GM21447 (cell line): ENCODE measurements at regions not wholly inside any gene's neighbourhood (a gene's known extent, or its start where the extent isn't known, plus 50 kb on each side); places are given as distances from the start of the nearest gene placed in this dataset.

ENCODE experiments used
- ATAC-seq: cut with Tn5 transposase; IDR thresholded peaks from one replicate; pipeline ENCODE4 v1.9.1; 2021; ENCODE audit not compliant: unreplicated experiment

DNA sequence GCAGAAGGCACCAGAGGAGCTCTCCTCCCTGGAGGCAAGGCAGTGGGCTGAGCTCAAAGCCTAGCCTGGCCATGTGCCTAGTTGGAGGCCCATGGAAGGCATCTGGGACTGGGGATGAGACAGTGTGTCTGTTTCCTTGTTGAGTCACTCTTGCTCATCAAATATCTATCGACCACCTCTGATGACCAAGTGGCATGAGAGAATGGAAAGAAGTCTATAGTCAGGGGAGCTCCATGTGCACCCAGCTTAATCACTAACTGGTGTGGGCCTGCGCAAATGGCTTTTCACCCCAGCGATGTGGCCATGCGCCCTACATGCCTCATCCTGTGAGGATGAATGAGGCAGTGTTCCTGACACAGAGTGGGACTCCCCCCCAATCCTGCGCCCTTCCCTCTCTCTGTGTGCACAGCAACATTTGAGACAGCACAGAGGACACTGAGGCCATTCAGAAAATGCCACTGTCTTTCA lies 229.9 kb downstream of the RPS24 start:
- no peak for ATAC-seq

DNA sequence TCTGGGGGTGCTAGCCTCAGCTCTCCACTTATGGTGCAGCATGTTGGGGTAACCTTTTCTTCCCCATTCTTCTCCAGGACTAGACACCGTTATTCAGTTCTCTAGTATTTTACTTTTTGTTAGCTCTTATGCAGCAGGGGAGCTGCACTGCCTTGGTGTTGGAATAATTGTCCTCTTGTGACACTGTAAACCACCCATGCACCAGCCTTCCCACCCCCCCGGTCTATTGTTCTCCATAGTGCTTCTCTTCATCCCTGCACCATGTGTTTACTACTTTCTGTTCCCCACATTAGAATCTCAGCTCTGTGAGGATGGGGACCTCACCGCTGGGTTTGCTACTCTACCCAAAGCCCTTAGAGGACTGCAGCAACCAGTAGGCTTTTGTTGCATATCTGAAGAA lies 230.7 kb downstream of the RPS24 start:
- no peak for ATAC-seq

DNA sequence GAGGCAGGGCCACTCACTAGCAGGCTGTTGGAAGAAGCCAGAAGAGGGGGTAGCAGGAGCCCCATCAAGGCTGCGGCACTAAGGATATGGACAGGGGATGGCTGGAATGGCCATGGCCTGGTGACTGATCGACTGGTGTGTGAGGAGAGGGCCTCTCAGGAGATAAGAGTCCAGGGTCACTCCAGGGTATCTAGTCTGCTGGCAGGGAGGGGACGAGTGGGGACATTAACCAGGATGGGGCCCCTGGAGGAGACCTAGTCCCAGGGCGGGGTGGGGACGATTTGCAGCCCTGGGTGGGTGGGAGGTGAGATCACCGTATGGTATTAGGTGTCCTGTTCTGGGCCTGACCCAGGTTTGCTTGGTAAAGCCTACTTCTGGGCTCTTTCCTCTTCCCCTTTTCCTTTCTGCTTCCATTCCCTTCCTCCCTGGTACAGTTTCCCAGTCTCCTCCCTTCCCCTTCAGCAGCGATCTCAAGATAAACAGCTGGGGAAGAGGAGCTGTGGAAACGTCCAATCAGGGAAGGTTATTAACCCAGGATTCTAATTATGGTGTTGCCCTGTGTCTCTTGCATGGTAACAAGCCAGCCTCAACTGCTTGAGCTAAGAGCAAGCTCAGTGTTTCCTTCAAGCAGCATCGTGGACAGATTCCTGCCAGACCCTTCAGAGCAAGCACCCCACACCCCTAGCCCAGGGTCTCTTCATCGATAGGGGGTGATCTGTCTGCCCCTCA lies 233.2 kb downstream of the RPS24 start:
- ATAC-seq, result no peak

DNA sequence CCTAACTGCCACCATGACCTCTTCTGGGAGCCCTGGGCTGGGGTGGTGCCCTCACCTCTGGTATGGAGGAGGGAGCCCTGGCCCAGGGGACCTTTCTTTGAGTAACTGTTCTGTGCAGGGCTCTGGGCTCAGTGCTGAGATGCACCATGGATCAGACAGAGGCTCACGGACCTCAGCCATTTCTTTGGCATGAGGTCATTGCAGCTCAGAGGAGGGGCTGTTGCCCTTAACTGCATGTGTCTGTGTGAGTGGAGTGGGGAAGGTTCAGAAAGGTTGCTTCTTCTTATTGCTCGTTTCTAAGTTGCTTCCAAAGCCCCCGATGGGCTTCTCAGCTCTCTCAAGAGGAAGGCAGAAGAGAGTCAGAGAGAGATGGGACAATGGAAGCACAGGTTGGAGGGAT lies 233.9 kb downstream of the RPS24 start:
- no peak for ATAC-seq

DNA sequence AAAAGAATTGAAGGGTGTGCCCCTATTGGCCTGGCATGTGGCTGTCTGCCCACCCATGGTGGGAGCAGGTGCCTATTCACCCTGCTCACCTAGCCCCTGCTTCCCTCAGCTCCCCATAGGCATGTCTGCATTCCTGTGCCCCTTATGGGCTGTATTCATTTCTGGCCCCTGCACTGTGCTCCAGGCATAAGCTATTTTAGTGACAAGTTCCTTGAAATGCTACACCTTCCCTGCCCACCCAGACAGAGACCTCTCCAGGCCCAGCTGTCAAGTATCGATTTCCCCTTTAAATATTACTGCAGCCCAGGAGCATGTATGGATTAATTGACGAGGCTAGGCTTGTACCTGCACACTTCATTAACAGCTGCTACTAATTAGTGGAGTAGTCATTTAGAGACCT lies 235.4 kb downstream of the RPS24 start:
- no peak for ATAC-seq

DNA sequence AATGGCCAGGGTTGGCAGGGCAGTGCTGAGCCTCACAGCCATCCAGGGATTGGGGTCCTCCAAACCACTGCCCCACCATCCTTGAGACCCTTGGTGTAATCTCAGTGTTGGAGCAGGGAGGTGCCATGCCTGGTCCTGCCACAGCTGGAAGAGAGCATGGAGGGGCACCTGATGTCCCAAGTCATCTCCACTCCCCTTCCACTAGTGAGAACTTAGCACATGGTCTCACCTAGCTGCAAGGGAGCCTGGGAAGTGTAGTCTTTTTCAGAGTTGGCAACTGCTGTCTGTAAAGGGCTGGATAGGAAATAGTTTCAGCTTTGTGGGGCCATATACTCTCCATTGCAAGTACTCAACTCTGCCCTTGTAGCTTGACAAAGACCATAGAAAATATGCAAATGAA lies 238.7 kb downstream of the RPS24 start:
- no peak for ATAC-seq

DNA sequence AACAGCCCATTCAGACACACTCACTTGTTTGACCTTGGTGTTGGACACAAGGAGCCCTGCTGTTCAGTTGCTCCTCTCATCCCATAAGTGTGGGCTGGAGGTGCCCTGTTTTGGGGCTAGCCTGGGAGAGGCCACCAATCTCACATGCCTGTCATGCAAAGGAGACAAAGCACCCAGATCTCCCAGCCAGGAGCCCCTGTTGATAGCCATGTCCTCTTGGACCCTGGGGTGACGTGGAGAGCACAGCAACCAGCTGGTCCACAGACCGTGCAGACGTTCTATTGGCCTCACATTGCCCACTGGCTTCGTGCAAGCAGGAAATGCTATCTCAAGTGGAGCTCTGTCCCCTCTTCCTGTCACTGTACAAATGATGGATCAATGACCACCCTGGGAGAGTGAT lies 240.8 kb downstream of the RPS24 start:
- no peak for ATAC-seq

DNA sequence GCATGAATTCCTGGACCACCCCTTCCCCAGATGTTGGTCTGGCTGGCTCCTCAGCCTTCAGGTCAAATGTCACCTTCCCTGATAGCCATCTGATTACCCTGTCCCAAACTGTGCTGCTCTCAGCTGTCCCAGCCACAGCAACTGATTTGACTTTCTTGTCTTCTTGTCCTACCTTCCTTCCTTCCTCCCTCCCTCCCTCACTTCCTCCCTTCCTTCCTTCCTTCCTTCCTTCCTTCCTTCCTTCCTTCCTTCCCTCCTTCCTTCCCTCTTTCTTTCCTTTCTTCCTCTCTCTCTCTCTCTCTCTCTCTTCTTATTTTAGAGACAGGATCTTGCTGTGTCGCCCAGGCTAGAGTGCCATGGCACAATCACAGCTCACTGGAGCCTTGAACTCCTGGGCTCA lies 242.5 kb downstream of the RPS24 start:
- ATAC-seq, result no peak

DNA sequence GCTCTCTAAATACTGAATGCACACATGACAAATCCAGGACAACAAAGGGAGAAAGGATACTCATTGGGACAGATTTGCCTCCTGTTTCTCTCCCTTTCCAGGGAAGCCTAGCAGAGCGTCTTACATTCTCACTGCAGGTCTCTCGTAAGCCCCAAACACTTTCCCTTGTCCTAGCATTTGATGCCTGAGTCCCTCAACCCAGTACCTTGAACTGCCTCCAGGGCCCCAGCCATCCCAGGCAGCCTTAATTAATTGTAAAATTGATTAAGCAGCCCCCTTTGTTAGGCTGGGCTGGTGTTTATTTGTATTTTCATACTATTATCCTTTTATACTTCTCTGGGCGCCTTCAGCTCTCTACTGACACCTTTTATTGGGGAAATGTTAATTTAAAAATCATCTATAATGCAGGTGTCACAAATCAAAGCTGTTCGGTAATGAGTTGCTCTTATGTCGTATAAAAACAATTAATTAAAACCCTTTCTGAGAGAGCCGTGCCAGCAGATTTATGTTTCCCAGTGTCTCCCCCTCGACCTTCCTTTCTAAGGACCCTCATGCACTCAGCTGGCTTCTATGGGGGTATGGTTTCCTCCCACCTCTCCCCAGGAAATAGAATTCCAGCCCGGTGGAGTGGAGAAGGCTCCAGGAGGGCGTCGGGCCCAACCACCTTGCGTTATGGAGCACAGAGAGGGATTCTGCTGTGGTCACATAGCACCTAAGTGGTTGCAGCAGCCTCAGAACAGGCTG lies 243.8 kb downstream of the RPS24 start:
- no peak for ATAC-seq

DNA sequence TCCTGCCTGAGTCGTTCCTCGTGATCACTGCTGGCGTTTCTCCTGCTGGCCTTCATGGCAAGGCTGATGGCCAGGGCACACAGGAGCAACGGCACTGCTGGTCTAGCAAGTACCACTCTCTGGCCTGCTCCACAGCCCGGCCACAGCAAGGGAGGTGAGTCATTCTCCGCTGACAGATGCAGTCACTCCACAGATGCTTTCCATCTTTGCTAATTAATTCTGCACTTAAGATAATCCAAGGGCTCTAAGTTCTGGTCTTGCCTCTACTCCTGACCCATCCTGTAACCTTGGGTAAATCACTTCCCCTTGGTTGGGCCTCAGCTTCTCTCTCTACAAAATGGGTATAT lies 244.4 kb downstream of the RPS24 start:
- no peak for ATAC-seq

DNA sequence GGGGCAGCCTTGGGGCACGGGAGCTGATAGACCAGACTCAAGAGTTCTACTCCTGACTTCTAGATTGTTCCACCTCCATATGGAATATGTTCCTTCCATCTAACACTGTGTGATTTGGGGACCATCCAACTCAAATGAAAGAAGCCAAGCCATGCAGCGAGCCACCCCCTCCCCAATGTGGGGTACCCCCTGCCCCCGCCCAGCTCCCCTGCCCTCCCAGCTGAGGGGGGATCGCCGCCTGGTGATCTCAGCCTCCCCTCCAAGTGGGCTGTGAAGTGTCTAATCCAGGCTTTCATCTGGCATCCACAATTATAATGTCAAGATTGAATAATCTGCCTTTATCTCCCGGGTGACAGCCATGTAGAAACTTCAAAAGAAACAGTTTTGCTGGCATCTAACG lies 246.1 kb downstream of the RPS24 start:
- no peak for ATAC-seq

DNA sequence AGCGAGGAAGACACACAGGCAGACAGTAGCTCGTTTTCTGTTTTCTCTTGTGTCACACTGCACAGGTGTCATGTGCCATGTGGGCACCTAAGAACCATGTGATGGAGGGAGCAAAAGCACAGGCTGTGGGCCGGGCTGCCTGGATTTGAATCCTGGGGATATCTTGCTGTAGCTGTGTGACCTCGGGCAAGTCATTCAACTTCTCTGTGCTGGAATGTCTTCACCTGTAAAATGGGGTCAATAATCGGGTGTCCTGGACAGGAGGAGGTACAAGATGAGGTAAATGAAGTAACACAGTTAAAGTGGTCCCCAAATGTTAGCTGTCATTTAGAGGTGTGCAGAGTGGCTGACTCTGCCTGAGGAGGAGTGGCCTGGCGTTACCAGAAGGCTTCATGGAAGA lies 246.9 kb downstream of the RPS24 start:
- no peak for ATAC-seq

DNA sequence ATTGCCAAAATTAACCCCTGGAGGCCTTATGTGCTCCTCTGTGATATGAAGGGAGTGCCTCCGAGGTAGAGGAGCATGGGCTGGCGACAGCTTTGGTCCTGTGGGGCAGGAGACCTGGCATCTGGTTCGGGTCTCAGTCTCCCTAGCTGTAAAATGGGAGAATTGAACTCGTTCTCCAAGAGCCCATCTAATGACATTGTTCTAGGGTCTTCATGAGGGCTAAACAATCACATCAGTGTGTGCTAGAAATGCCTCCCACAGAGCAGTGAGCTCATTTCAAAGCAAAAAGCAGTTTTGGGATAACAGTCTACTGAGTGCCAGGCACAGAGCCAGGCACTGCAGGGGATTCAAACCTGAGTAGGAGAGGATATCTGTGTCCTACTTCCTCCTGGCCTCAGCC lies 248.0 kb downstream of the RPS24 start:
- no peak for ATAC-seq

DNA sequence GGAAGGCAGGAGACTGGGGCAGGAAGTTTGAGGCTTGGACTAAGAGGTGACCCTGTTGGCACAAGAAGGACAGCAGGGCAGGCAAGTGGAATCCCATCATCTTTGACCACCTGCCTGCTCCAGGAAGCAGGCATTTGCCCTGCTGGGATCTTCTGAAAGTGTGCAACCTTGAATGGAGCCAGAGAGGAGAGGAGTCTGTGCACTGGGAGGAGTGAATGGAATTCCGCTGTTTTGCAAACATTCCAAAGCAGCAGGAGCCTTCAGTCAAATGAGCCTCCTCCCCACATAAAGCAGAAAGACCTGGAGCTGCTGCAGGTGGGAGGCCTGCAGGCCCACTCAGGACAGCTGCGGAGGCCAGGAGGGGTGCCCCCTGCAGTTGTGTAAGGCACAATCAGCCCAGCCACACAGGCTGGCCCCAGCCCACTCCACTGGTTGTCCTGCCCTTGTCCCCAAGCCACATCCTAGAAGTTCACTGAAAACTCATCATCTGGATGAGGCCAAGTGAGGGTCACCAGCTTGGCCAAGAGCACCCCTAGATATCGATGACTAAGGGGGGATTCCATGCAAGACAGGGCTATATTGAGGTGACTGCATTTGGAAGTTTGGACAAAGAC lies 249.5 kb downstream of the RPS24 start:
- no peak for ATAC-seq

DNA sequence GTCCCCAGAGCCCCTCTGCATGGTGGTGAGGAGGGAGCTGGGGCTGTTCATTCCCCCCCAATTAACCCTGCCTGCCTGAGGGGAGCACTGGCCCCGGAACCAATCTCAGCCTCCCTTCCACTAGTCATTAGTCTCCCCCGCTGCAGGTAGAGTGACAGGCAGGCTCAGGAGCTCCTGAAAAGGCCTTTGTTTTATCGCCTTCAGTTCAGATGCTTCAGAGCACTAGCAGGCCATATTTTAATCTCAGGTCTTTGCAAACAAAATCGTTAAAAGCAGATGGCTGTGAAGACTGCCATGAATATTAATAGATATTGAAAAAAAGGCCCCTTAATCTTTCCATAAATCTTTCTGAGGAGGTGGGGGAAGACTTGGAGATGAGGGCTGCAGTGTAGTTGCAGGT lies 250.7 kb downstream of the RPS24 start:
- ATAC-seq, result no peak

DNA sequence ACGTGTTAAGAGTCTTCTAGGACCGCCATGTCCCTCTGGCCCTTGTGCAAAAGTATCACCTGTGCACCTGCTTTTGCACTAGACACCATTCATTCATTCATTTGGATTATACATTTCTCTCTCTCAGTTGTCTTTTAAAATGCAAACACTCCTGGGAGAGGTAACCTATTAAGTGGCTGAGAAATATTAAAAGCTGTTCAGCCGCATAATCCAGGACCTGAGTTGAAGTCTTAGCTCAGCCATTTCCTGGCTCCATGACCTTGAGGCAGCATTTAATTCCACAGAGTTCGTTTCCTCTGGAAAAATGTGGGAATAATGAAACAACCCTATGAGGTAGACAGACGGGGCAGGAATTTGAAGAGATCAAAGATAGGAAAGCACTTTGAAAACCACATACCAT lies 251.6 kb downstream of the RPS24 start:
- no peak for ATAC-seq

DNA sequence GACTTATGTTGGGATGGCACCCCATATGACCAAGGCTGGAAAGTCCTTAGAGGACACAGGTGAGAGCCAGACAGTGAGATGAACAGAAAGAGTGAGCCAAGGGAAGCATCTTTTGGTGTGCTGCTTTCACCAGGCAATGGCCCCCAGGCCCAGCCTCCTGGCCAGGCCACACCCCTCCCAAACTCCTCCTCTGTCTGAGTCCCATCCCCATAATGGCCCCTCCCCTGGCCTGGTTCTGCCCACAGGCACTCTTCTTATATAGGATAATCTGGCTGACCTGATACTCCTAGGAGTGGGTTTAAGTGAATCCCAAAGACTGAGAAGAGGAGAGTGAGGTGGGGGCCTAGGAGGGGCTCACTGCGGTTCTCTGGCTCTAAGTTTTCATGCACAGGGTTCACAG lies 252.5 kb downstream of the RPS24 start:
- no peak for ATAC-seq

DNA sequence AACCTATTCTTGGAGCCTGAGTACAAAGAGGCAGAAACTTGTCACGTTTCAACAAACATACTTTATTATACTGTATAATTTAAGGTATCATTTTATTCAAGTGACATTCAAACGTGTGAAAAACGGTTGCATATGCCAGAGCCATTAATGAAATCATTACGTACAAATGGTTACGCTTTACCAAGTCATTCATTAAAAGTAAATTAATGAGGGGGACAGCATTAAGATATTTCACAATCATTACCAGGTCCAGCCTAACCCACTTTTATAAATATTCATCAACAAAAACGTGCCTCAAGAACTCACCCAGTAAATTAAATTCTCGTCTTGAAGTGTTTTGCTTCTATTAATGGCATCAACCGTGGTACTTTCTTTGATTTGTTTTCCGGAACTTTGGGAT lies 253.0 kb downstream of the RPS24 start:
- no peak for ATAC-seq

DNA sequence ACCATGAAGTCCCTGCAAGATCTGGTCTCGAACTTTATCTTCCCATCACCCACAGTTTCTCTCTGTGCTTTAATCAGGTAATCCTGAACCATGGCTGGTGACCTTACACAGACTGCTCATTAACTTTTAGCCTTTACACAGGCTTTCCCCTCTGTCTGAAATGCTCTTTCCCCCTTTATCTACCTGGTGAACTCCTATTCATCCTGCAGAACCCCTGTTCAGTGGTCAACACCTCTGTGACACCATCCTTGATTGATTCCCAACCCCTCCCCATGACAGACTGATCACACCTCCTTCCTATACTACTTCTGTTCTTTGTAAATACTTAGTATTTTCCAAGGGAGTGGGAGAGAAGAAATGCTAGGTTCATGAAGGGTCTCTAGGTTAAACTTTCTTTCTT lies 254.0 kb downstream of the RPS24 start:
- no peak for ATAC-seq

DNA sequence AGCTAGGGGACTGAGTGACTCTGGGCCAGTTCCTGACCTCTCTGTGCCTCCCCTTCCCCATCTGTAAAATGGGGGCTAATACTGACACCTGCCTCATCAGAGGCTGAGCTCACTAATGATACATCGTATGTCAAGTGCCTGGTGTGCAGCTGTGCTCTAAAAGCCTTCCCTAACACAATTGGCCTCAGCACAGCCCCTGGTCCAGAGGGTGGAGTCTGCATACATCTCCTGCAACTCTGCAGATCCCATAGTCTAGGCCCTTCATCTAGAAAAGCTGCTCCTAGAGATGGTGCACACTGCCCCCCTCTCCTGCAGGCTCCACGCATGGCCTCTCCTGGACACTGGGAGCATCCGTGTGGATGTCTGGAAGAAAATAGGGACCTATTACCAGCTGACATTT lies 255.0 kb downstream of the RPS24 start:
- no peak for ATAC-seq

DNA sequence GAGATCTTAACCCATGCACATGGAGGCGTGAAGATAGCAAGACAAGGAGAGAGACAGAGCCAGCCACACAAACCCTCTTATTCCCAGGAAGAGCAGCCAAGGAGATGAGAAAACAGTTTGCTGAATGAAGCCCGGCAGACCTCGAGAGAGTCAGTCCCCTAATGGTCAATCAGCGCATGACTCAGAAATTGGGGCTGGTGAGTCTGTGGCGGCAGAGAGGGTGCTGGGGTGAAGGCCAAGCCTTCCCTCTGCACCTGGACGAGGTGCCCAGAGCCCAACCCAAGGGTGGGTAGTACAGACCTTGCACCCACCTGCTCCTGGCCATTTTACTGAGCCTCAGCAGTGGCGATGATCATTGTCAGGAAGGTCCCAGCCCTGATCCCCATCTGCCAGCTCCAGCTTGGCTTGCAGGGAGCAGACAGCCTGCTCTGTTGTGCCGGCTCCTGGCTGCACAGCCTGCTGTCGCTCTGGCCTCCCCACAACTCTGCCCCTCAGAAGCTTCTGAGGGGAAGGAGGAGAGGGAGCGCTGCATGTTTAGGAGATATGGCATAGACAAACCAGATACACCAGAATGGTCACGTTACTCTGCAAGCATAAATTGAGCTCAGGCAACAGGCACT lies 256.6 kb downstream of the RPS24 start:
- ATAC-seq, result no peak

DNA sequence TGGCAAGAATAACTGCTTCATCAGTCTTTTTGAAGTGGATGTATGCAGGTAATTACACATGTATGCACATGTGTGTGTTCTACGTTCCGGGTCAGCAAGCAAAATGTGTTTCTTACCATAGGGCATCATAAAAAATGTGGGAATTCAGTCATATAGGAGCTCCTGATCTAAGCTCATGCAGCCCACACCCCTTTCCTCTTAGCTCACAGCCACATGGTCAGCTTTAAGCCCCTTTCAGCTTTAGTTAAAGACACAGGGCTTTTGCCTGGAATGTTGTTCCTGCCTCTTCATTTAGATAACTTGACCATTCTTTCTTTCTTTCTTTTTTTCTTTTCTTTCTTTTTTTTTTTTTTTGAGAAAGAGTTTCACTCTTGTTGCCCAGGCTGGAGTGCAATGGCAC lies 258.1 kb downstream of the RPS24 start:
- no peak for ATAC-seq
